GM21447 (cell line): ENCODE measurements at regions not wholly inside any gene's neighbourhood (a gene's known extent, or its start where the extent isn't known, plus 50 kb on each side); places are given as distances from the start of the nearest gene placed in this dataset.
"Not testable (repeated sequence)": the region's sequence is repeated elsewhere in the genome, so short reads cannot be mapped to it uniquely, and the experiment has no call there.

Experiments
- ATAC-seq: cut with Tn5 transposase; IDR thresholded peaks from one replicate; pipeline ENCODE4 v1.9.1; 2021; ENCODE audit not compliant: unreplicated experiment

GRCh38 chr2:34266908-34267697 is 668.0 kb upstream of the FAM98A start:
- peak; percentile 81 for ATAC-seq

- ATAC-seq: no peak
Measured at GRCh38 chr2:34261701-34262100, 662.6 kb upstream of the FAM98A start.

- ATAC-seq: no peak
Measured at GRCh38 chr2:34254272-34254878, 655.3 kb upstream of the FAM98A start.

GRCh38 chr2:34252111-34252510 is 653.0 kb upstream of the FAM98A start:
- no peak for ATAC-seq

GRCh38 chr2:34251578-34251977 is 652.5 kb upstream of the FAM98A start:
- no peak for ATAC-seq

- no peak for ATAC-seq
Measured at GRCh38 chr2:34244195-34244594, 645.1 kb upstream of the FAM98A start.

- no peak for ATAC-seq
Measured at GRCh38 chr2:34242763-34243123, 643.6 kb upstream of the FAM98A start.

GRCh38 chr2:34241905-34242762 is 643.0 kb upstream of the FAM98A start:
- ATAC-seq: no peak

- no peak for ATAC-seq
Measured at GRCh38 chr2:34239511-34239910, 640.4 kb upstream of the FAM98A start.

- ATAC-seq: no peak
Measured at GRCh38 chr2:34234823-34235222, 635.7 kb upstream of the FAM98A start.

- ATAC-seq: no peak
Measured at GRCh38 chr2:34229998-34230397, 630.9 kb upstream of the FAM98A start.

- ATAC-seq: no peak
Measured at GRCh38 chr2:34215174-34215573, 616.1 kb upstream of the FAM98A start.

GRCh38 chr2:34210382-34210781 is 611.3 kb upstream of the FAM98A start:
- not testable (repeated sequence) for ATAC-seq

GRCh38 chr2:34204560-34204959 is 605.5 kb upstream of the FAM98A start:
- no peak for ATAC-seq

GRCh38 chr2:34201099-34201498 is 602.0 kb upstream of the FAM98A start:
- no peak for ATAC-seq

GRCh38 chr2:34199971-34200370 is 600.9 kb upstream of the FAM98A start:
- no peak for ATAC-seq

GRCh38 chr2:34193164-34193563 is 594.1 kb upstream of the FAM98A start:
- no peak for ATAC-seq

- no peak for ATAC-seq
Measured at GRCh38 chr2:34188464-34189303, 589.6 kb upstream of the FAM98A start.

- no peak for ATAC-seq
Measured at GRCh38 chr2:34179511-34179910, 580.4 kb upstream of the FAM98A start.

GRCh38 chr2:34178482-34178881 is 579.4 kb upstream of the FAM98A start:
- no peak for ATAC-seq

GRCh38 chr2:34176693-34177092 is 577.6 kb upstream of the FAM98A start:
- no peak for ATAC-seq
